CD4-positive, alpha-beta T cell (primary cell): ENCODE measurements at regions not wholly inside any gene's neighbourhood (a gene's known extent, or its start where the extent isn't known, plus 50 kb on each side); places are given as distances from the start of the nearest gene placed in this dataset.

Experiments
- ATAC-seq: fragments of 200-7000 bp; cut with Tn5 transposase; one replicate; pipeline ENCODE4 v1.10.0; 2022; ENCODE audit warnings: mild to moderate bottlenecking; ENCODE audit not compliant: poor library complexity
- CTCF ChIA-PET: fragments of 350-600 bp; sonication (Branson Sonifier 250); formaldehyde crosslinking; loops from one replicate; lab custom pipeline; 2021; ENCODE audit warnings: antibody characterized with exemption, inconsistent platforms; lab: Charles Lee
- POLR2A ChIA-PET: fragments of 350-600 bp; sonication (Branson Sonifier 250); formaldehyde crosslinking; loops from one replicate; lab custom pipeline; 2021; ENCODE audit warnings: antibody characterized with exemption, inconsistent platforms; lab: Charles Lee
- DNase-seq, 14 experiments: peaks; one replicate each; pipeline ENCODE4 v3.0.0-alpha.2; 2013 to 2020; ENCODE audit warnings: mixed read lengths in 2 of 14
- H3K27ac ChIP-seq, 2 donors: one replicate each; pipeline versions ENCODE4 v1.5.1 to v1.7.0; 2013; ENCODE audit warnings: low read length in 2 of 2, low read depth in 1 of 2, mild to moderate bottlenecking in 1 of 2
- H3K27me3 ChIP-seq, 2 experiments: 1 replicate in 1 of 2; 2 replicates in 1 of 2; pipeline versions ENCODE4 v1.6.1 to v1.7.0; 2013; ENCODE audit warnings: low read length in 2 of 2, control low read depth in 1 of 2, mild to moderate bottlenecking in 1 of 2, moderate library complexity in 1 of 2; ENCODE audit not compliant: insufficient read depth in 2 of 2, control insufficient read depth in 1 of 2
- H3K36me3 ChIP-seq: one replicate; pipeline ENCODE4 v1.6.1; 2013; ENCODE audit warnings: low read length, control low read depth; ENCODE audit not compliant: insufficient read depth
- H3K4me1 ChIP-seq: one replicate; pipeline ENCODE4 v1.6.1; 2013; ENCODE audit warnings: low read length, control low read depth; ENCODE audit not compliant: insufficient read depth
- H3K4me3 ChIP-seq: one replicate; pipeline ENCODE4 v1.5.1; 2013; ENCODE audit warnings: mild to moderate bottlenecking, low read length, moderate library complexity
- H3K9me3 ChIP-seq, 2 experiments: 1 replicate in 1 of 2; 2 replicates in 1 of 2; pipeline versions ENCODE4 v1.6.1 to v1.7.0; 2013; ENCODE audit warnings: low read length in 2 of 2, mild to moderate bottlenecking in 2 of 2, control low read depth in 1 of 2, moderate library complexity in 1 of 2; ENCODE audit not compliant: control insufficient read depth in 1 of 2, insufficient read depth in 1 of 2
- H3K27ac Mint-ChIP-seq: one replicate; pipeline ENCODE4 v1.8.0; 2020; ENCODE audit warnings: mixed read lengths
- H3K27me3 Mint-ChIP-seq: one replicate; pipeline ENCODE4 v1.8.0; 2021; ENCODE audit warnings: mixed read lengths
- H3K36me3 Mint-ChIP-seq: one replicate; pipeline ENCODE4 v1.8.0; 2021; ENCODE audit warnings: low read depth, mixed read lengths
- H3K4me1 Mint-ChIP-seq: one replicate; pipeline ENCODE4 v1.8.0; 2021; ENCODE audit warnings: low read depth, mixed read lengths
- H3K4me3 Mint-ChIP-seq: one replicate; pipeline ENCODE4 v1.8.0; 2020; ENCODE audit warnings: mild to moderate bottlenecking, mixed read lengths
- H3K9me3 Mint-ChIP-seq: one replicate; pipeline ENCODE4 v1.8.0; 2020; ENCODE audit warnings: mixed read lengths
- CTCF ChIP-seq: fragments of 200-600 bp; IDR thresholded peaks from one replicate; pipeline ENCODE4 v1.8.0; 2022; ENCODE audit warnings: antibody characterized with exemption, mild to moderate bottlenecking
- intact Hi-C, 2 experiments: fragments of 100-400 bp; cut with DNase I in 1 of 2; cut with micrococcal nuclease in 1 of 2; formaldehyde crosslinking; loops; one replicate each; pipeline versions ENCODE4 v1.15.1 to v1.9.0; 2023 to 2025; cut with DNase I, micrococcal nuclease

- no peak for ATAC-seq
- Mint-ChIP-seq H3K4me1 (no peaks in the 10 kb centered on the region), H3K9me3 (peaks cover 6% of the 10 kb centered on the region), H3K27ac (no peak overlapping the region), H3K27me3 (no peaks in the 10 kb centered on the region), H3K4me3 (no peak overlapping the region), H3K36me3 (no peaks in the 10 kb centered on the region)
- Histone ChIP-seq H3K9me3 (no peaks in the 10 kb centered on the region), H3K36me3 (no peaks in the 10 kb centered on the region), H3K27me3 (no peaks in the 10 kb centered on the region), H3K4me1 (no peaks in the 10 kb centered on the region), H3K27ac (no peak overlapping the region), H3K4me3 (no peak overlapping the region)
- no peak for TF ChIP-seq CTCF
- ChIA-PET CTCF (no interaction called here), POLR2A (no interaction called here)
- intact Hi-C loops: no loop called here
- DNase-seq: no peak
Measured at GRCh38 chr14:43956741-43957140, 550.3 kb downstream of the FSCB start.

- no peaks in the 10 kb centered on the region for H3K36me3 ChIP-seq
- no peak for TF ChIP-seq CTCF
- no peaks in the 10 kb centered on the region for H3K27me3 ChIP-seq
- Mint-ChIP-seq H3K4me1 (no peaks in the 10 kb centered on the region), H3K27me3 (no peaks in the 10 kb centered on the region), H3K9me3 (peaks cover 2% of the 10 kb centered on the region), H3K27ac (no peak overlapping the region), H3K4me3 (no peak overlapping the region), H3K36me3 (no peaks in the 10 kb centered on the region)
- ATAC-seq (no peak), DNase-seq (no peak)
- POLR2A ChIA-PET: no interaction called here
- H3K27ac ChIP-seq: no peak overlapping the region
- no peak overlapping the region for H3K4me3 ChIP-seq
- intact Hi-C loops: no loop called here
- H3K9me3 ChIP-seq: peaks cover 0 to 3% of the 10 kb centered on the region in 2 experiments
- CTCF ChIA-PET: no interaction called here
- H3K4me1 ChIP-seq: no peaks in the 10 kb centered on the region
Measured at GRCh38 chr14:43949400-43949799, 557.7 kb downstream of the FSCB start.

GRCh38 chr14:43939836-43940235, 567.2 kb downstream of the FSCB start:
- ChIA-PET POLR2A (no interaction called here), CTCF (no interaction called here)
- DNase-seq: no peak
- Mint-ChIP-seq H3K4me3 (no peak overlapping the region), H3K4me1 (no peaks in the 10 kb centered on the region), H3K36me3 (no peaks in the 10 kb centered on the region), H3K9me3 (peaks cover 9% of the 10 kb centered on the region), H3K27me3 (no peaks in the 10 kb centered on the region), H3K27ac (no peak overlapping the region)
- no peak for TF ChIP-seq CTCF
- intact Hi-C loops: no loop called here
- ATAC-seq: no peak
- no peaks in the 10 kb centered on the region for H3K4me1 ChIP-seq
- H3K4me3 ChIP-seq: no peak overlapping the region
- H3K9me3 ChIP-seq: peaks cover 3 to 26% of the 10 kb centered on the region in 2 experiments
- no peaks in the 10 kb centered on the region for H3K36me3 ChIP-seq
- no peak overlapping the region for H3K27ac ChIP-seq
- no peaks in the 10 kb centered on the region for H3K27me3 ChIP-seq
